ENCODE measurements at regions not wholly inside any gene's neighbourhood (a gene's known extent, or its start where the extent isn't known, plus 50 kb on each side); places are given as distances from the start of the nearest gene placed in this dataset.
"Not testable (repeated sequence)": the region's sequence is repeated elsewhere in the genome, so short reads cannot be mapped to it uniquely, and the experiment has no call there.

- DNase-seq, result no peak
Measured at GRCh38 chr5:52024359-52024758, 641.1 kb downstream of the ISL1 start.

- DNase-seq, result not testable (repeated sequence)
Measured at GRCh38 chr5:52029836-52030235, 646.6 kb downstream of the ISL1 start.

- no peak for DNase-seq
Measured at GRCh38 chr5:52041842-52042241, 658.6 kb downstream of the ISL1 start.

- peak; percentile 80 for DNase-seq
Measured at GRCh38 chr5:52043137-52043536, 659.9 kb downstream of the ISL1 start.

- DNase-seq, result peak; percentile 94
Measured at GRCh38 chr5:52043543-52043942, 660.3 kb downstream of the ISL1 start.

GRCh38 chr5:52051759-52052158 lies 668.5 kb downstream of the ISL1 start:
- no peak for DNase-seq

GRCh38 chr5:52063186-52063585 lies 679.9 kb downstream of the ISL1 start:
- no peak for DNase-seq

- no peak for DNase-seq
Measured at GRCh38 chr5:52065182-52065581, 681.9 kb downstream of the ISL1 start.

- no peak for DNase-seq
Measured at GRCh38 chr5:52069997-52070396, 686.7 kb downstream of the ISL1 start.

GRCh38 chr5:52073993-52074689 lies 690.9 kb downstream of the ISL1 start:
- DNase-seq, result no peak

- peak; percentile 23 for DNase-seq
Measured at GRCh38 chr5:52077941-52078815, 694.9 kb downstream of the ISL1 start.

- DNase-seq, result not testable (repeated sequence)
Measured at GRCh38 chr5:52102311-52102710, 685.4 kb upstream of the ITGA1 start.

GRCh38 chr5:52107210-52107905 lies 680.4 kb upstream of the ITGA1 start:
- no peak for DNase-seq

GRCh38 chr5:52119768-52120167 lies 667.9 kb upstream of the ITGA1 start:
- no peak for DNase-seq

- no peak for DNase-seq
Measured at GRCh38 chr5:52132053-52132452, 655.7 kb upstream of the ITGA1 start.

GRCh38 chr5:52134013-52134650 lies 653.6 kb upstream of the ITGA1 start:
- peak; percentile 65 for DNase-seq

GRCh38 chr5:52139888-52140615 lies 647.7 kb upstream of the ITGA1 start:
- peak; percentile 97 for DNase-seq

GRCh38 chr5:52148679-52149078 lies 639.0 kb upstream of the ITGA1 start:
- peak; percentile 56 for DNase-seq

GRCh38 chr5:52150501-52150900 lies 637.2 kb upstream of the ITGA1 start:
- peak; percentile 45 for DNase-seq

GRCh38 chr5:52156809-52157208 lies 630.9 kb upstream of the ITGA1 start:
- not testable (repeated sequence) for DNase-seq

- not testable (repeated sequence) for DNase-seq
Measured at GRCh38 chr5:52165806-52166205, 621.9 kb upstream of the ITGA1 start.

GRCh38 chr5:52173133-52173532 lies 614.6 kb upstream of the ITGA1 start:
- DNase-seq, result no peak

Data from NCI-H1105 (cell line).